WI38 (cell line): ENCODE measurements at regions not wholly inside any gene's neighbourhood (a gene's known extent, or its start where the extent isn't known, plus 50 kb on each side); places are given as distances from the start of the nearest gene placed in this dataset.
"Not testable (repeated sequence)": the region's sequence is repeated elsewhere in the genome, so short reads cannot be mapped to it uniquely, and the experiment has no call there.

Experiments used
- H3K4me3 ChIP-seq: 2 replicates; pipeline ENCODE4 v1.5.1; 2011; ENCODE audit warnings: low read depth, mild to moderate bottlenecking, control low read depth, low read length
- CTCF ChIP-seq: IDR thresholded peaks from 2 replicates; pipeline ENCODE4 v1.5.1; 2012; ENCODE audit warnings: low read depth, mild to moderate bottlenecking, control low read depth, low read length

GRCh38 chr1:213444224-213444623 is 393.2 kb downstream of the RPS6KC1 start:
- no peak overlapping the region for H3K4me3 ChIP-seq
- no peak for TF ChIP-seq CTCF

- H3K4me3 ChIP-seq: no peak overlapping the region
- no peak for TF ChIP-seq CTCF
Measured at GRCh38 chr1:213446496-213446895, 395.5 kb downstream of the RPS6KC1 start.

GRCh38 chr1:213448360-213448759 is 397.3 kb downstream of the RPS6KC1 start:
- TF ChIP-seq CTCF: no peak
- no peak overlapping the region for H3K4me3 ChIP-seq

GRCh38 chr1:213448776-213449175 is 397.7 kb downstream of the RPS6KC1 start:
- no peak overlapping the region for H3K4me3 ChIP-seq
- TF ChIP-seq CTCF: no peak

GRCh38 chr1:213452501-213452900 is 401.5 kb downstream of the RPS6KC1 start:
- H3K4me3 ChIP-seq: no peak overlapping the region
- no peak for TF ChIP-seq CTCF

- no peak overlapping the region for H3K4me3 ChIP-seq
- TF ChIP-seq CTCF: no peak
Measured at GRCh38 chr1:213457186-213457585, 406.1 kb downstream of the RPS6KC1 start.

GRCh38 chr1:213457733-213458132 is 406.7 kb downstream of the RPS6KC1 start:
- H3K4me3 ChIP-seq: no peak overlapping the region
- no peak for TF ChIP-seq CTCF

- H3K4me3 ChIP-seq: not testable (repeated sequence)
Measured at GRCh38 chr1:213462374-213462773, 411.3 kb downstream of the RPS6KC1 start.
